ENCODE measurements at regions not wholly inside any gene's neighbourhood (a gene's known extent, or its start where the extent isn't known, plus 50 kb on each side); places are given as distances from the start of the nearest gene placed in this dataset.

GRCh38 chr3:30461311-30461710, 145.1 kb upstream of the TGFBR2 start:
- DNase-seq (no peak), ATAC-seq (no peak)
- peaks cover 0 to 27% (median 5%) of the 10 kb centered on the region in 9 donors for H3K4me1 ChIP-seq
- no peaks in the 10 kb centered on the region for H3K27me3 ChIP-seq
- no peaks in the 10 kb centered on the region for H3K36me3 ChIP-seq
- intact Hi-C loops (cut with DNase I): no loop called here
- peaks cover 0 to 40% (median 3%) of the 10 kb centered on the region in 11 donors for H3K9me3 ChIP-seq
- TF ChIP-seq, protein P1, sequence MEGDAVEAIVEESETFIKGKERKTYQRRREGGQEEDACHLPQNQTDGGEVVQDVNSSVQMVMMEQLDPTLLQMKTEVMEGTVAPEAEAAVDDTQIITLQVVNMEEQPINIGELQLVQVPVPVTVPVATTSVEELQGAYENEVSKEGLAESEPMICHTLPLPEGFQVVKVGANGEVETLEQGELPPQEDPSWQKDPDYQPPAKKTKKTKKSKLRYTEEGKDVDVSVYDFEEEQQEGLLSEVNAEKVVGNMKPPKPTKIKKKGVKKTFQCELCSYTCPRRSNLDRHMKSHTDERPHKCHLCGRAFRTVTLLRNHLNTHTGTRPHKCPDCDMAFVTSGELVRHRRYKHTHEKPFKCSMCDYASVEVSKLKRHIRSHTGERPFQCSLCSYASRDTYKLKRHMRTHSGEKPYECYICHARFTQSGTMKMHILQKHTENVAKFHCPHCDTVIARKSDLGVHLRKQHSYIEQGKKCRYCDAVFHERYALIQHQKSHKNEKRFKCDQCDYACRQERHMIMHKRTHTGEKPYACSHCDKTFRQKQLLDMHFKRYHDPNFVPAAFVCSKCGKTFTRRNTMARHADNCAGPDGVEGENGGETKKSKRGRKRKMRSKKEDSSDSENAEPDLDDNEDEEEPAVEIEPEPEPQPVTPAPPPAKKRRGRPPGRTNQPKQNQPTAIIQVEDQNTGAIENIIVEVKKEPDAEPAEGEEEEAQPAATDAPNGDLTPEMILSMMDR (IDR thresholded peaks at IDR 0.05): no peak
- 87 to 90% methylated on average over 2 of the region's 2 CpGs for WGBS, 2 donors
- H3K4me3 ChIP-seq: no peak overlapping the region
- no peak overlapping the region for H3K27ac ChIP-seq

GRCh38 chr3:30462721-30463470, 143.5 kb upstream of the TGFBR2 start:
- Histone ChIP-seq H3K4me1 (peaks cover 0 to 14% (median 0%) of the 10 kb centered on the region in 9 donors), H3K27me3 (no peaks in the 10 kb centered on the region), H3K27ac (no peak overlapping the region), H3K36me3 (no peaks in the 10 kb centered on the region), H3K4me3 (no peak overlapping the region), H3K9me3 (peaks cover 0 to 37% (median 3%) of the 10 kb centered on the region in 11 donors)
- WGBS, 2 donors: 84 to 88% methylated on average over 2 of the region's 2 CpGs
- TF ChIP-seq, protein P1 (IDR thresholded peaks at IDR 0.05): no peak
- intact Hi-C loops (cut with DNase I): no loop called here
- ATAC-seq: no peak
- no peak for DNase-seq

- H3K4me1 ChIP-seq: no peaks in the 10 kb centered on the region
- no peaks in the 10 kb centered on the region for H3K27me3 ChIP-seq
- no peak for DNase-seq
- H3K27ac ChIP-seq: no peak overlapping the region
- no peaks in the 10 kb centered on the region for H3K36me3 ChIP-seq
- H3K4me3 ChIP-seq: no peak overlapping the region
- peaks cover 0 to 25% (median 3%) of the 10 kb centered on the region in 11 donors for H3K9me3 ChIP-seq
- no peak for ATAC-seq
- TF ChIP-seq, protein P1 (IDR thresholded peaks at IDR 0.05): no peak
- intact Hi-C loops (cut with DNase I): no loop called here
Measured at GRCh38 chr3:30464381-30464780, 142.0 kb upstream of the TGFBR2 start.

GRCh38 chr3:30465454-30465853, 140.9 kb upstream of the TGFBR2 start:
- no peaks in the 10 kb centered on the region for H3K36me3 ChIP-seq
- H3K9me3 ChIP-seq: peaks cover 0 to 16% (median 0%) of the 10 kb centered on the region in 11 donors
- TF ChIP-seq, protein P1 (IDR thresholded peaks at IDR 0.05): no peak
- H3K4me3 ChIP-seq: no peak overlapping the region
- peaks cover 0 to 5% (median 0%) of the 10 kb centered on the region in 9 donors for H3K4me1 ChIP-seq
- no peak for ATAC-seq
- no peak overlapping the region for H3K27ac ChIP-seq
- intact Hi-C loops (cut with DNase I): no loop called here
- H3K27me3 ChIP-seq: no peaks in the 10 kb centered on the region
- WGBS, 2 donors: 99 to 100% methylated on average over 2 of the region's 2 CpGs
- no peak for DNase-seq

All from heart right ventricle (tissue), 16 donors.